GM19397 (cell line): ENCODE measurements at regions not wholly inside any gene's neighbourhood (a gene's known extent, or its start where the extent isn't known, plus 50 kb on each side); places are given as distances from the start of the nearest gene placed in this dataset.
"Not testable (repeated sequence)": the region's sequence is repeated elsewhere in the genome, so short reads cannot be mapped to it uniquely, and the experiment has no call there.

Experiments used
- ATAC-seq: cut with Tn5 transposase; IDR thresholded peaks from one replicate; pipeline ENCODE4 v1.9.1; 2021; ENCODE audit warnings: mild to moderate bottlenecking, moderate library complexity; ENCODE audit not compliant: unreplicated experiment

DNA sequence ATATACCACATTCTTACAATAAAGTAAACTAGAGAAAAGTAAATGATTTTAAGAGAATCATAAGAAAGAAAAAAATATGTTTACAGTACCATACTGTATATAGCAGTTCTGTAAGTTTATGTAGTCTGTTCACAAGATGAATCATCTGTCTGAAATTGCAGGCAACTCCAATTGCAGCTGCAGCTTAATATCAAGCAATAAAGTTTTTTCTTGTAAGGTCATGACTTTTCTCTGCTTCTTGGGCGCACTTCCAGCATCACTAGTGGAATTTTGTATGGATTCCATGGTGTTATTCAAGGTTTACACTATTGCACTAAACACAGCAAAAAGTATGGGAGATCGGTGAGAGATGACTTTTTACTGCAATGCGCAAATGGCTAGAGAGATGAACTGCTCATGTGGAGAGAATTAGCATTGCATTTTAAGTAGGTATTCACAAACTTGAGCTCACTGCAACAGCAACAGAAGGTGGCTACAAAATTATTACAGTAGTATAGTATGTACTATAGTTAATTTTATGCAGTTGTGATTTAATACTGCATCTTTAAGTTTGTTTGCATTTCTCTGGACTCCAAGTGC, 445.4 kb upstream of the OR4E1 start:
- ATAC-seq = no peak

DNA sequence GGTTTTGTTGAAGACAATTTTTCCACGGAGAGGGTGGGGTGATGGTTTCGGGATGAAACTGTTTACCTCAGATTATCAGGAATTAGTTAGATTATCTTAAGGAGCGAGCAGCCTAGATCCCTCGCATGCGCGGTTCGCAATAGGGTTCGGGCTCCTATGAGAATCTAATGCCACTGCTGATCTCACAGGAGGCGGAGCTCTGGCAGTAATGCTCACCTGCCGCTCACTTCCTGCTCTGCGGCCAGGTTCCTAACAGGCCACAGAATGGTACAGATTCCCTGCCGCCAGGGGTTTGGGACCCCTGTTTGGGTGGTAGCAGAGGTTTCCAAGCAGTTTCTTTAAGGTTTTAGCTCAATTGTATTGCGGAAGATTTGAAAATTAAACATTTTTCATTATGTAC, 439.8 kb upstream of the OR4E1 start:
- ATAC-seq = no peak

DNA sequence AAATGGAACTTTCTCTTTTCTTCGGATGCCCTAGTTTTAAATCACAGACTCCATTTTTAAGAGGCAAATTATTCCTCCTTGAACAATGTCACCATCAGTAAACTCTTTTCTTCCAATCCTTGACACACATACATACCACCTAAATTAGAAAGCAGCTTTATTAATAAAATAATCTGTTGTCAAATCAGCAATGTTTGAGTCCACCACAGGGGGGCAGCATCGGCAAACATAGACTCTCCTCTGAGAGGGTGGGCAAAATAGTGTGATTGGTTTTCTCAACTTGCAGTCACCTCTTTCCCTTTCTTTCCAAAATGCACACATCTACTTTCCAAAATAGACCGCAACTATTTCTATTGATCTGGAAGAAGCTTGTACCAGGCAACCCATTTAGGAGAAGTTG, 438.4 kb upstream of the OR4E1 start:
- no peak for ATAC-seq

DNA sequence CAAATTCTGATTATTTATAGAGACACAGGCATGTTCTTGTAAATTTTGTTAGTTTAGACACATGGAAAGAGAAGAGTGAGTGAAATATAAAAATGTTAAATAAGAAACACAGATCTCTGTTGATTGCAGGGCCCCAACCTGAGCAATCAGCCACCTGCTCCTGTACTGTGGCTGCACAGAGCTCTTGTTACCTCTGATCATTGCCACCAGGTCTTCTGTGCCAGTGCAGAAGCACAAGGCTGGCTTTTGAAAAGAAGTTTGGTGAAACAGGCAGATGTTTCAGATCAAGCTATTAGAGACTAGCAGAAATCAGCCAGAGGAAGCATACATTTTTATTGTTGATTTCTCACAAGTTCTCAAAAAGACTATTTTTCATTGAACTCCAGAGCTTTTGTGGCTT, 434.1 kb upstream of the OR4E1 start:
- ATAC-seq = no peak

DNA sequence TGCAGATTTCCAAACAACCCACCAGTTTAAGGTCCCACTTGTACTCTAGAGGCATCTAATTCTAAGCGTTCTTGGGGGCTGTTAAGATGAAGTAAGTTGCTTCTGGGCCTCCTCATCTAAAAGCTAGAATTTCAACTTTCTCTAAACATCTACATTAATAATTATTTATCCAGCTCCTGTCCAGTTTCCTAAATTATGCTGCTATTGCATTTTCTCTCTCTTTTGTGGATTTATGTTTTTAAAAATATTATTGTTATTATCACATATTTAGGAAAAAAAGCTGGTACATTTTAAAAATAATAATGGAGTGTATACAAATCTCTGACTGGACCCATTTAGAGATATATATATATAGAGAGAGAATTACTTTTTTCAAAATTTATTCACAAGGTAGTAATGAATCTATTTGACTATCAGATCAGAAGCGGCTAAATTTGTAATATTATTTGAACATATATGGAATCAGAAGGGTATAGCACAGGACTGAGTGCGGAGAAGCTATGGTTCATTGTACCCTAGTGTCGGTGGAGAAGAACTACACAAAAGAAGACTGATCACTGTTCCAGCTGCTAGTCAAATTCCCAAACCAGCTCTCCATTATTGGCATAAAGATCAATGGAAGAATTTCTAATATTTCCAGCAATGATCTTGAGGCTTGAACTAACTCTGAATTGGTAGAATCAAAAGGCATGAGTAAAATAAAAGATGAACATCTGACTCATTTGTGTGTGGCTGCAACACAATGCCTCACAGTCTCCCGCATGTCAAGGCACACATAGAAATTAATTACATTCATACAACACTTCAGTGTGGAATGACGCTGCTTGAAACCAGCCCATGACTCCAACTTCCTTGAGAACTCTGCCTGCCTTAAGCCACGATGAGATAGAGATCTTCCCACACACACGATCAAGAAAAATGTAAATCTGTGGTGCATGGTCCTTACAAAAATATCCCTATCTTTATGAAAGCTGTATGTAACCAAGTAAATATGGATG, 433.4 kb upstream of the OR4E1 start:
- no peak for ATAC-seq

DNA sequence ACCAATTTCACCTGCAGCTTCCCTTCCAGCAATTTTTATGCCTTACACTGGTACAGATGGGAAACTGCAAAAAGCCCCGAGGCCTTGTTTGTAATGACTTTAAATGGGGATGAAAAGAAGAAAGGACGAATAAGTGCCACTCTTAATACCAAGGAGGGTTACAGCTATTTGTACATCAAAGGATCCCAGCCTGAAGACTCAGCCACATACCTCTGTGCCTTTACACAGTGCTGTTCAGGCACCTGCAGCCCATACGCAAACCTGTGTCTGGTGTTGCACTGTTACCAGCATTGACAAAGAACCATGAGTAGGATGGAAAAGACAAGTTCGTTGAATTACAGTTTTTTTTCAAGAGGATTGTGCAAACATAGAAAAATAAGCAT, 432.0 kb upstream of the OR4E1 start:
- ATAC-seq = no peak

DNA sequence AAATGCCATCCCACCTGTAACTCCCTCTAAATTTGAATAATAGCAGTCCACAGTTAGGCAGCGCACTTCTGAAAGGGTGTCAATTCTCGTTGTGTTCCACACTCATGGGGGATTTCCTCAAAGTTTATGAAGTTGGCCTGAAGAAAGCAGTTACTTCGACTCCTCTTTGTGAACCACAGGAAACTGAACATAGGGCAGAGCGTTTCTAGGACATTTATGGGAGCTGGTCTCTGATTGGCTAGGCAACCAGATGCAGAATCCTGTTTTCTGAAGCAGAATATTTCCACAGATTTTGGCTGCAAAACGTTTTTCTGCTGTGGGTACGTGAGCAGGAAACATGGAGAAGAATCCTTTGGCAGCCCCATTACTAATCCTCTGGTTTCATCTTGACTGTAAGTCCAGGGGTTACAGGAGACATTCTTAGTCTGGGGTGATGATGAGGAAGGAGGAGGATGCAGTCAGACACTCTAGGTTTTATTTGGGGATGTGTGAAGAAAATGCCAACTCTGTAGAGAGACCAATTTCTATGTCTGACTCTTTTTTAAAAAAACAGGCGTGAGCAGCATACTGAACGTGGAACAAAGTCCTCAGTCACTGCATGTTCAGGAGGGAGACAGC, 431.5 kb upstream of the OR4E1 start:
- no peak for ATAC-seq

DNA sequence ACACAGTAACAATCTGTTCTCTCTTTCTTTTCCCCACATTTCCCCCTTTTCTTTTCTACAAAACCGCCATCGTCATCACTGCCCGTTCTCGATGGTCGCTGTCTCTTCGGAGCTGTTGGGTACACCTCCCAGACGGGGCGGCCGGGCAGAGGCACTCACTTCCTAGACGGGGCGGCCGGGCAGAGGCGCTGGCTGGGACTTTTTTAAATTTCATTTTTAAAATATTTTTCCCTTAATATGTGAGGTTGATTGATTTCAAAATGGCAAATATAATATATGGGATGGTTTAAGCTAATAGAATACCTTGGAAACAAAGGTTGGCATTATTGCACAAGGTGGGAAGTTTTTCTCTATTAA, 427.1 kb upstream of the OR4E1 start:
- ATAC-seq = not testable (repeated sequence)

DNA sequence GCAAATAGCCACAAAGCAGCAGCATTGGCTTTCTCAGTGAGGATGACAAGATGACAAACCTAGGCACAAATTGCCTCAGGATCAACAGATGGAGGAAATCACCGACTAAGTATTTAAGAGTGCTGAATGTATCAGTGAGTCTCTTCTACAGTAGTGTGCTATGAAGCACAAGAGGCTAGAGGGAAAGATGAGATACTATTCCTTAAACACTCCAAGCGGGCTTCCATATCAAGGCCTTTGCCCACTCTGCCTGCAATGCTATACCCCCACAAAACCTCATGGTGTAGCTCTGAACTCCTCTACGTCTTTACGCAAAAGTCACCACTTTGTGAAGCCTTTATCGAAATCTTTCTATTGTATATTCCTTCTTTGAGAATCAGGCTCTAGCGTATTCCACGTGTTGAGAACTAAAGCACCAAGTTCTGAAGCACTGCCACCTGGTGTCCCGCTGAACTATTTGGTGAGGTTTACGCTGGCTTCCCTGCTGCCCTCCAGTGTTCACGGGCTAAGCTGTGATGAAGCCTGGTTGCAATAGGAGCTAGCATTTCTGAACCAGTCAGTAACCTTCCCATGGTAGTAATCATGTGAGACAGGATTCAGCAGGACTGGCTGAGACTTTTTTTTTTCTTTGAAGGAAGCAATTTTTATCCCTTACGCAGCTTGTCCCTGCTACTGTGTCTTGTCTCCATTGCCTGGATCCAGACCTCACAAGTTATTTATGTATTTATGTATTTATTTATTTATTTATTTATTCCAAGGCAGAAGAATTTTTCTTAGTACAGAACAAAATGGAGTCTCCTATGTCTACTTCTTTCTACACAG, 426.5 kb upstream of the OR4E1 start:
- ATAC-seq = peak; percentile 81

DNA sequence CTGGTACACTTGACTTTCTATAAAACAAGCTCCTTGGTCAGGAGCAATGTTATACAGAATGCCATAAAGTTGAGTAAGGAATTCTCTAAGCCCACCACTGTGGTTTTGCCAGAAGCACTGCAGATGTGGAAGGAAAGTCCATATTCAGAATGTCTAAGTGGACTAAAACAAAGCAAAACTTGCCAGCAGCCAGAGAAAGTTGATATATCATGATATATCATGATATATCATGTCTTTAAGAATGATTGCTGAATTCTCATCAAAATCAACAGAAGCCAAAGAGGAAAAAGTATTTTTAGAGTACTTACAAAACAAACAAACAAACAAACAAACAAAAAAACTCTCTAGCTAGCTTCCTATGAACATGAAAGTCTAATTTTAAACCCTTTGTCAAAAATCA, 424.8 kb upstream of the OR4E1 start:
- no peak for ATAC-seq

DNA sequence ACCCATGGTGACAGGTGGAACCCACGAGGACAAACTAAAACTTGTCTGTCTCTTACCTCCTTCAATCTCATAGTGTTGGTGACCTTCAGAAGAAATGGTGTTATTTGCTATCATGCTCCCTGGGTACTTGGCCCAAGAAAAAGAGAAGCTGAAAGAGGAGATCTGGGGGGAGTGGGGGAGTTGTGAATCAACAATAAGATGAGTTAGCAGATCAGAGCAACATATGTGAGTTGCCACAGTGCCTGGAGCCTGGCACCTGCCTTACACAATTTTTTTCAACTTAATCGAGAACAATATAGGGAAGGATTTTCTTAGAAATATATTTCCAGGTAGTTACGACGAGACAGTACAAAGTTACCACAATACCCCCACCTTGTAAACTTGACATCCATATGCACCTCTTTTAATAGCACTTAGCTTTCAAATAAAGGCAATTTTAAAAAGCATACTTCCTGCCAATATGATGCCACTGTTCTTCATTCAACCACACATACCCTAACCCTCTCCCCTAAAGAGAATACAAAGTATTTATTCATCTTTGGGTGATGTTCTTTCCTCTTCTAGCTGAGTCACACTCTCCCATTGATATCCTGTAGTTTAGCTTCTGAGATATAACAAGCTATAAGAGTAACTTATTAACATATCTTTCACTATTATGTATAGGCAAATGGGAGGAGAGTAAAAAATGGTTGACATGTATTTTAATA, 424.1 kb upstream of the OR4E1 start:
- no peak for ATAC-seq

DNA sequence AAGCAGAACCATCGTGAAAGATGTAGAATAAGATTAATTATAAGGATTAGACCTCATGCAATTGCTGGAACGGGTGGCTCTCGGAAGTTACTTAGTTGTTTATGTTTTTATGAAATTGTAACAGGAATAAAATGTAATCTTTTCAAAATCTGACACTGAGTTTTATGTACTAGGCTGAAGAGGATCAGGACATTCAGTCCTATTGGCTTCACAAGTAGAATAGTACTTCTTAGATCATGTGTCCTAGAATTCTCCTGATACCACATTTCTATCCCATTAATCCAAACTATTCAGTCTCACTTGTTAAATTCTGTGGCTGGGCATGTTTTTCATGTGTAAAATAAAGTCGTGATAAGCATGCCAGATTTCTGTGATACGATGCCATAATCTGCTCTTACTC, 423.5 kb upstream of the OR4E1 start:
- ATAC-seq = no peak

DNA sequence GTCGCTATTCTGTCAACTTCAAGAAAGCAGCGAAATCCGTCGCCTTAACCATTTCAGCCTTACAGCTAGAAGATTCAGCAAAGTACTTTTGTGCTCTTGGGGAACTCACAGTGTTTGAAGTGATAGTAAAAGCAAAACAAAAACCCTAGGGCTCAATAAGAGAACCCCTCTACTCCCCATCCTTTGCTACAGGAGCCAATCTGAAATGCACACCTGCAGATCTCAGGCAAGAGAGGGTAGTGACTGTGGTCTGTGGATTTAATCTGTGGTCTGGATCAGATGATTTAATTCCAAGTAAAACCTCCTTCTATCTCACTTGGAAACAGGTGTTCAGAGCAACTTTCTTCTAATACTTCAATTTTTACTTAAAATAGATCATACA, 422.9 kb upstream of the OR4E1 start:
- ATAC-seq = no peak

DNA sequence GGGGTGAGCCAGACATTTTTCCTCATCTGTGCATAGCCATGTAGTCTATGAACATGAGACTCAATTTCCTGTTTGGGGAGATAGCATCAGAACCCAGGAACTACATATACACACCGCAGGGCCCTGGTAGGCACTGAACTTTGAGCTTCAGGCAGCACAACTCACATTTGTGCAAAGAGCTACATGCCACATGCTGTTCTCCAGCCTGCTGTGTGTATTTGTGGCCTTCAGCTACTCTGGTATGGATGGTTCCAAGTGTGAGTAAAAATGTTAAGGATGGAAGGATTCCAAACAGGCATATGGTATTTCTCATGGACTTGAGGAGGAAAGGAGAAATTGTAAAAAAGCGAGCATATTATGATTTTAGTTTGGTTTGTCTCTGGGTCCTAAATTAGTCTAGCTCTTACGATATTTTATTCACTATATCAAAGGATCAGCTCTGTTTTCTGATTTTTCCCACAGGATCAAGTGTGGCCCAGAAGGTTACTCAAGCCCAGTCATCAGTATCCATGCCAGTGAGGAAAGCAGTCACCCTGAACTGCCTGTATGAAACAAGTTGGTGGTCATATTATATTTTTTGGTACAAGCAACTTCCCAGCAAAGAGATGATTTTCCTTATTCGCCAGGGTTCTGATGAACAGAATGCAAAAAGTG, 422.4 kb upstream of the OR4E1 start:
- no peak for ATAC-seq

DNA sequence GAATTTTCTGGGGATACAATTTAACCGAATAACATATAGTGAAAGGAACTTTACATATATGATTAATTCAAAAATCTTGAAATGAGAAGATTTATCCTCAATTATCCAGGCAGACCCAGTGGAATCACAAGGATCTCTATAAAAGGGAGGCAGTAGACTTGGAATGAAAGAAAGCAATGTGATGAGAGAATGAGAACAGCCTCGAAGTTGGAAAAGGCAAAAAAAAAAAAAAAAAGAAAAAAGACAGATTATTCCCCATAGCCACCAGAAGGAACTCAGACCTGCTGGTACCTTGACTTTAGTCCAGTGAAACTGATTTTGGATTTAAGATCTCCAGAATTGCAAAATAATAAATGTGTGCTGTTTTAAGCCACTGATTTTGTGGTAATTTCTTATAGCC, 416.3 kb upstream of the OR4E1 start:
- ATAC-seq = no peak

DNA sequence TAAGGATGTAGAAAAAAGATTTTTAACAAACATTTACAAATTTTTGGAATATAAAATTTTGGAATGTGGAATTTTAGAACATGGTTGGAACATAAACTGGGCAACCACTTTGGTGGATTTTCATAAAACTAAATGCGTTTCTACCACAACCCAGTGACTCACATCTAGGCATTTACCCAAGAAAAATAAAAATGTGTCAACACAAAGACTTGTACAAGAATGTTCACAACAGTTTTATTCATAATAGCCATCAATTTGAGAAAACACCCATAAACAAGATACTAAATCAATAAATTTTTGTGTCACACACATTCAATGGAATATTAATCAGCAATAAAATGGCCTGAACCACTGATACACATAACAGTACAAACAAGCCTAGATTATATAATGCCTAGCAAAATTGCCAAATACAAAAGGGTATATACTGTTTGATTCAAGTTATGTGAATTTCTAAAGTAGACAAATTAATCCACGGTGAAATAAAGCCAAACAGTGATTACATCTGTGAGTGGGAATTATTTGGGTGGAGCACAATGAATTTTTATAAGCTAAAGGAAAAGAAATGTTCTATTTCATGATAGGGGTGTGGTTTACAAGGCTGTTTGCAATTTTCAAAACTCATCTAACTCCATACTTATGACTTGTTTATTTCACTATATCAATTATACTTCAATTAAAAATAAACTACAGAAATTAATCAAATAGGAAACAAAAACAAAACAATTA, 415.2 kb upstream of the OR4E1 start:
- ATAC-seq = no peak

DNA sequence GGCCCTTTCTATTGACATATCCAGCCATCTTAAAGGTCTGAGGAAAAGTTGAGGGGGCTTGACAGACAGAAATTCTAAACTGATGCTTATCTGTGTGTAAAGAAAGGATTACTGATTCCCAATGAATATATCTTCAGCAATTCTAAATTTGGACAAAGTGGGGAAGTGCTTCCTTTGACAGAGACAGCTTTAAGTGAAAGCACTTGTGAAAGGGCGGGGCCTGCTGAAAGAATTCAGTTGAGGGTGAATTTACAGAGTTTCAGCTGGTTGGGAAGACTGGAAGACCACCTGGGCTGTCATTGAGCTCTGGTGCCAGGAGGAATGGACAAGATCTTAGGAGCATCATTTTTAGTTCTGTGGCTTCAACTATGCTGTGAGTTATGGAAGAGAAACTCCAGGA, 412.5 kb upstream of the OR4E1 start:
- no peak for ATAC-seq

DNA sequence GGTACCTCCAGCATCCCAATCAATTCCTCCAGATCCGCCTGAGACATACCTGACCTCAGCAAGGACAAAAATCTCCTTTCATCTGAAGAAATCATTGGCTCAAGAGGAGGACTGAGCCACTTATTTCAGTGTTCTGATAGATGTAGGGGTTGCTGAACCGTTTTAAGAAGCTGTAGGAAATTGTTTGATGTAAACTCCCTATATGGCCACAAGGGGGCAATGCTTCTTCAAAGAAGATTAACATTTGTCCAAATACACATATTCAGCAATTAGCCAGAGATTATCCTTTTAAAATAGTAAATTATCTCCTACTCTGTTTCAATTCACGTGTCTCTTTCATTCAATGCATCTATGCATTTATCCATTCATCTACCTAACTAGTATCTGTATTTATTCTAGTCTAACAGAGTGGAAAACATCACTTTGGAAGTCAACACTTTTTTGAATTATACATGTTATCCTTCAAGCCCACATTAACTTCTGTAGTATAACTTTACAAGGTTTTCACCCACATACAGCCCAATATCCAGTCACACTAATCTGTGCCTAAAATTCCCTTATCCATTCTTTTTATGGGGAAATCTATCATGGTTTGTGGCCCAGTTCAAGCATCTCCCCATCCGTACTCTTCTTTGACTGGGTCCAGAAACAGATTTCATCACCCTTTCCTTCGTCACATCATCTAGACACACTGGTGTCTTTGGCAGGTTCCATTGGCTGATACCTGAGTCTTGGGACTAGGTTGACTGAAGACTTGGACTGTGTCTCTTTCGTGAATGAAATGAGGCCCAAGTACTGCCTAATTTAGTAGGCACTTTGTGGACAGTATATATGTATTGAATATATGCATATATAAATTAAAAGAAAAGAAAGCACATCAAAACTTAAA, 411.0 kb upstream of the OR4E1 start:
- no peak for ATAC-seq

DNA sequence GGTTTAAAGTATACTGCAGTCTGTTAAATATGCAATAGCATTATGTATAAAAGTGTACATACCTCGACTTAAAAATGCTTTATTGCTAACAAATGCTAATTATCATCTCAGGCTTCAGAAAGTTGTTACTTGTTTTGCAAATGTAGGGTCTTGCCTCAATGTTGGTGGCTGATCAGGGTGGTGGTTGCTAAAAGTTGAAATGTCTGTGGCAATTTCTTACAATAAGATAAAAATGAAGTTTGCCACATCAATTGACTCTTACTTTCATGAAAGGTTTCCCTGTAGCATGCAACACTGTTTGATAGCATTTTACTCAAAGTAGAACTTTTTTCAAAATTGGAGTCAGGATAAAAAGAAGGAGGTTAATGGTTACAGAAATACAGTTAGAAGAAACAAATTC, 407.7 kb upstream of the OR4E1 start:
- no peak for ATAC-seq
